Brain microvascular endothelial cell (primary cell): ENCODE measurements at regions not wholly inside any gene's neighbourhood (a gene's known extent, or its start where the extent isn't known, plus 50 kb on each side); places are given as distances from the start of the nearest gene placed in this dataset.

ENCODE experiments used
- DNase-seq: peaks from one replicate; pipeline ENCODE4 v3.0.0-alpha.2; 2020
- H3K27ac ChIP-seq: fragments of 250-450 bp; sonication (Bioruptor Pico); 2 replicates; pipeline ENCODE4 v1.5.1; 2020; ENCODE audit warnings: mild to moderate bottlenecking, moderate library complexity
- H3K27me3 ChIP-seq: fragments of 250-450 bp; sonication (Bioruptor Pico); replicated peaks from 2 replicates; pipeline ENCODE4 v1.5.1; 2020; ENCODE audit warnings: mild to moderate bottlenecking
- H3K36me3 ChIP-seq: fragments of 250-450 bp; sonication (Bioruptor Pico); replicated peaks from 2 replicates; pipeline ENCODE4 v1.5.1; 2020; ENCODE audit warnings: mild to moderate bottlenecking
- H3K4me3 ChIP-seq: 2 replicates; pipeline ENCODE4 v1.5.1; 2011; ENCODE audit warnings: low read depth, mild to moderate bottlenecking, control low read depth, low read length, moderate library complexity
- in situ Hi-C: cut with HindIII; loops from 2 replicates; pipeline ENCODE4 v1.10.0; 2017; ENCODE audit warnings: low sequenced_read_pairs, low pct_ligation_motif_present
- TF ChIP-seq, protein P1 (sequence below): IDR thresholded peaks from 2 replicates; pipeline ENCODE4 v1.5.1; 2011; ENCODE audit warnings: low read depth, mild to moderate bottlenecking, moderate library complexity, low read length, control low read depth, inconsistent platforms; ENCODE audit errors: missing control alignments

DNA sequence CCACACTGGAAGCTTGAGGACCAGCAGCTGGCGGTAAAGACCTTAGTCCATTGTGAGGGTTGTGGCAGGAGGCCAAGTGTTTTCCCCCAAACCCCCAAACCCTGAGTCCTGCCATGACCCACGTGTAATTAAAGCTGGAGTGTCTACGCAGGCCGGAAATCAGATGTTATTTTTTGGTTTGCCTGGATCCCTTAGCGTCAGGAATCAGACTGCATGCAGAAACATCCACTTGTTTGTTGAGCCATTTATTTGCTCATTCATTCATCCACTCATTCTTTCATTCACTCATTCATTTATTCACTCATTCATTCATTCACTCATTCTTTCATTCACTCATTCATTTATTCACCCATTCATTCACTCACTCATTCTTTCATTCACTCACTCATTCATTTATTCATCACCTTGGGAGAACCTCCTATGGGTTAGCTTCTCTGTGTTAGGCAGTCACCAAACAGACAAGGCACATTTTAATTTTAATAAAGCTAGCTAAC lies 313.1 kb downstream of the MAF start:
- DNase-seq, result no peak
- in situ Hi-C loops, result no loop called here
- H3K4me3 ChIP-seq, result no peak overlapping the region
- H3K27ac ChIP-seq, result no peak overlapping the region
- no peaks in the 10 kb centered on the region for H3K36me3 ChIP-seq
- H3K27me3 ChIP-seq, result no peaks in the 10 kb centered on the region
- TF ChIP-seq, protein P1, sequence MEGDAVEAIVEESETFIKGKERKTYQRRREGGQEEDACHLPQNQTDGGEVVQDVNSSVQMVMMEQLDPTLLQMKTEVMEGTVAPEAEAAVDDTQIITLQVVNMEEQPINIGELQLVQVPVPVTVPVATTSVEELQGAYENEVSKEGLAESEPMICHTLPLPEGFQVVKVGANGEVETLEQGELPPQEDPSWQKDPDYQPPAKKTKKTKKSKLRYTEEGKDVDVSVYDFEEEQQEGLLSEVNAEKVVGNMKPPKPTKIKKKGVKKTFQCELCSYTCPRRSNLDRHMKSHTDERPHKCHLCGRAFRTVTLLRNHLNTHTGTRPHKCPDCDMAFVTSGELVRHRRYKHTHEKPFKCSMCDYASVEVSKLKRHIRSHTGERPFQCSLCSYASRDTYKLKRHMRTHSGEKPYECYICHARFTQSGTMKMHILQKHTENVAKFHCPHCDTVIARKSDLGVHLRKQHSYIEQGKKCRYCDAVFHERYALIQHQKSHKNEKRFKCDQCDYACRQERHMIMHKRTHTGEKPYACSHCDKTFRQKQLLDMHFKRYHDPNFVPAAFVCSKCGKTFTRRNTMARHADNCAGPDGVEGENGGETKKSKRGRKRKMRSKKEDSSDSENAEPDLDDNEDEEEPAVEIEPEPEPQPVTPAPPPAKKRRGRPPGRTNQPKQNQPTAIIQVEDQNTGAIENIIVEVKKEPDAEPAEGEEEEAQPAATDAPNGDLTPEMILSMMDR, result no peak

DNA sequence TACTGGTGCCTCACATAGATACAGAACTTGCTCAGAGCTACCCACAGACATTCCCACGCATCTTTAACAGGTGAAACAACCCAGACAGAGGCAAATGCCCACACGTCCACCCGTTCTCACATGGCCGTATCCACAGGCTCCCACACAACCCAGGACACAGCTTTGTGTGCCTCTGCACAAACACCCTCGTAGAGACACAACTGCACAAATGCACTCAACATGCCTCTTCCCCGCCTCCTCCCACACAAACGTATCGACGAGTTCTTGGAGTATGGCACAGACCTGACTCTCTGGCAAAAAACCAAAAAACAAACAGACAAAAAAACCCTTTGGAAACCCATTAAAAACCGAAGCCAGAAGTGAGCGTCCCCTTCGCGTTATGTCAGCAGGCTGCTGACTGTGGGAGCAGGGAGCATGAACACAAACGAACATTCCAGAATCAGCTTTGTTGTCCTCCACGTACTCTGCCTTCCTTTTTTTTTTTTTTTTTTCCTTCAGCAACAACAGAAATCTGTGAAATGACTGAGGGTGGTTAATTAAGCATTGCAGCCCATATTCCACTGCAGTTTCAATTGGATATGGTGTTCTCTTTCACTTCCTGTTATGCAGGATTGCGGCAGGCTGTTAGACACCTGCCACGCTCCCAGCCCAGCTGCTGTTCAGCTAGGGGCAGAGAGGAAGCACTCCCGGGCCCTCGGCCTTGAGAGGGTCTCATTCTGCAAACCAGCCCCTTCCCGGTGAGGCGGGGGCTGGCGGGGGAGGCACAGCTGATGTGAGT lies 313.7 kb downstream of the MAF start:
- DNase-seq, result no peak

DNA sequence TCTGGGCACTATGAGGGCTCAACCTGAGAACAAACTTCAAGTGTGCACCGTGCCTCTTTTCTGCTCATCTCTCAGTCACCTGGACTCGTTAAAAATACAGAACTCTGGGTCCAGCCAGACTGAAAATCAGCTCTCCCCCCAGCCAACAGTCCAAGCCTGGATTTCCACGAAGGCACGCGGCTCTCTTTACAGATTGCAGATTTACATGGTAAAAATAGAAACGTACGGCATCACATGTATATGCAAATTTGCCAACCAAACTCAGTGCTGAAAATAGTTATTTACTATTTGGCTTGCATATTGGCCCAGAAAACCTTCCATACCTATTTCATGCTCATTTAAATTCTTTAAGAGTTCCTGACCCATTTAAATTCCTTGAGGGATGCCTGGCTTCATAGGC lies 315.8 kb downstream of the MAF start:
- DNase-seq, result no peak
- no peaks in the 10 kb centered on the region for H3K27me3 ChIP-seq
- TF ChIP-seq, protein P1, result no peak
- H3K4me3 ChIP-seq, result no peak overlapping the region
- H3K27ac ChIP-seq, result no peak overlapping the region
- no peaks in the 10 kb centered on the region for H3K36me3 ChIP-seq
- in situ Hi-C loops, result no loop called here

More for the DNA sequence above, 313.7 kb downstream of the MAF start:
- in situ Hi-C loops, result no loop called here
- Histone ChIP-seq H3K27me3 (no peaks in the 10 kb centered on the region), H3K36me3 (no peaks in the 10 kb centered on the region), H3K27ac (no peak overlapping the region), H3K4me3 (no peak overlapping the region)
- TF ChIP-seq, protein P1, result no peak

DNA sequence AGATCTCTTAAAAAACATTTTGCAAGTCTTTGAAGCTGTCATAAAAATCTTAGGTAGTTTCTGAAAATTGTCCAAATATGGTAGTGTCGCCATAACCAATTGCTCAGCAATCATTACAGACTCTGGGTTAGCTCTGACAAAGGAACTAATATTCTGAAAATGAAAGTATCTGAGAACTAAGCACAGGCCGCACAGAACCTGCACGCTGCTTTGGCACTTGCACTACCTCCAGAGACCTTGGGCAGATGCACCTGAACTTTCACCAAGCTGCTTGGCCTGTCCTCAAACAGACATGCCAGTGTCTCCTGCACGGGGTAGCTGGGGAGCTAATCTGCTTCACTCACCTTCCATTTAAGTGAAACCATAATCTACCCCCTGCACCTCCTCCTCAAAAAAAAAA lies 317.0 kb downstream of the MAF start:
- no peaks in the 10 kb centered on the region for H3K27me3 ChIP-seq

DNA sequence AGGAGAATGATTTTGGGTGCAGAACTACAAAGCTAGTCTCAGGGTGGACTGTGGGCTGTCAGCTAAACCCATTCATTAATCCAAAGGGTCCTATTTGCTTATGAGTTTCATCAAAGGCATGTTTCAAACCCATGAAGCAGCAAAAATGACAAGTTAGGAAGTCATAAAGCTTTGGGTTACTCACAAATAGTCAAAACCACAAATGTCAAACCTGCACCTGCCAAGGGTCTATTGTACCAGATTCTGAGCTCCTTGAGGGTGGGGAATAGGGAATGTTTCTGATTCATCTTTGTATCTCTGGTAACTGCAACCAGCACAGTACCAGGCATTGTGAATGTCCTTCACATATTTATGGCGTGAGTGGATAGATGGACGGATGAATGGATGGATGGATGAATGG lies 317.7 kb downstream of the MAF start:
- H3K27ac ChIP-seq, result no peak overlapping the region
- H3K27me3 ChIP-seq, result no peaks in the 10 kb centered on the region
- DNase-seq, result no peak
- no peak overlapping the region for H3K4me3 ChIP-seq
- in situ Hi-C loops, result no loop called here
- no peaks in the 10 kb centered on the region for H3K36me3 ChIP-seq
- TF ChIP-seq, protein P1, result no peak

More for the DNA sequence above, 317.0 kb downstream of the MAF start:
- no peak for DNase-seq
- Histone ChIP-seq H3K4me3 (no peak overlapping the region), H3K27ac (no peak overlapping the region), H3K36me3 (no peaks in the 10 kb centered on the region)
- TF ChIP-seq, protein P1, result no peak
- in situ Hi-C loops, result no loop called here
